CD4-positive, alpha-beta T cell treated with Interferon alpha-2 for 1 hour (primary cell): ENCODE measurements at regions not wholly inside any gene's neighbourhood (a gene's known extent, or its start where the extent isn't known, plus 50 kb on each side); places are given as distances from the start of the nearest gene placed in this dataset.

Source experiments
- DNase-seq, 2 donors: peaks; one replicate each; pipeline ENCODE4 v3.0.0-alpha.2; 2020 to 2022

DNA sequence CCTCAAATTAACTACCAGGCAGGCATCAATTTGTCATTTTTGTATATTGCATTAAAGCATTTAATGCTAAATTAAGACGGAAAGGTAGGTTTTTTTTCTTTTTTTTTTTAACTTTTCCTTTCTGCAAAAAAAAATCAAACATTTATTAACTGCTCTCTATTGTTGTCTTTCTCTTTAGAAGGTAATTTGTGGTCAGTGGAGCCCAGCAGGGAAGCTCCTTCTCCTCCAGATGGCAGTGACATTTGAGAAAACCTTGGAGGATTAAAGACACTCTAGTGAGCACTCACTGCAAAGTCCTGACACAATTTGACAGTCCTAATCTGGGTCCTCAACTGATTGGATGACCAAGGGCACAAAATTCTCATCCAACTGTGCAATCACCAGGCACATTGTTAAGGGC, 102.4 kb downstream of the SLIT2 start:
- no peak for DNase-seq

DNA sequence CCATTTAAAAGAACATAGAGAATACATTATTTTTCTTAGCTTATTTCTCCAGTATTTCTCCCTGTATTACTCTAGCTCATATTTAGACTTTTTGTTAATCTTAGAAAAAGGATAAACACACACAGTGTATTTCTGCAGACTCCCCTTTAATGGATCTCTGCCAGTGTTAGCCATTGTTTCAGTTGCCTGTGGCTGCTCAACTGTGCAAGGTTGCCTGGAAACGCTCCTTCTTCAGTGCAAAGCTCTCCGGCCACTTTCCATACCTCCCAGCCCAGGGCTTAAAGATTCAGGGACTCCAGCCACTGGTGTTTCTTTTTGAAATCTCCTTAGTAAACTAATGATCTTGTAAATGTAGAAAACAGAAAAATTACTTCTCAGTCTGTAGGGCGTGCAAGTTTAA, 104.9 kb downstream of the SLIT2 start:
- no peak for DNase-seq

DNA sequence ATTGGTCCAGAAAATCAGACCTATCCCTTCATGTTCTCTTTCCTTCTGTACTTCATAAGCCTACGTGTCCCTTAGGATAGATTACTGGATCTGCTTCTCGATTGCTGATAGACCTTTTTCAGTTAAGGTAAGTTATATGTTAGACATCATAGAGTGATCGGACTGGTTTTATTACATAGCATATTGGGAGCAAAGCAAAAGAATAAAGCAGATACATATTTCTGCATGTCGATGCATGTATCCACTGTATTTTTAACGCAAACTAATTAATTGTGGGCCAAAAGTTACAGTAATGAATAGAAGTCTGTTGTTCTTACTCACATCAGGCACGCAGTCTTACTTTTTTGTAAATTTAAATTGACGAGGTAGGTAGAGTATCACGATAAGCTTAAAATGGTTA, 106.4 kb downstream of the SLIT2 start:
- no peak for DNase-seq

DNA sequence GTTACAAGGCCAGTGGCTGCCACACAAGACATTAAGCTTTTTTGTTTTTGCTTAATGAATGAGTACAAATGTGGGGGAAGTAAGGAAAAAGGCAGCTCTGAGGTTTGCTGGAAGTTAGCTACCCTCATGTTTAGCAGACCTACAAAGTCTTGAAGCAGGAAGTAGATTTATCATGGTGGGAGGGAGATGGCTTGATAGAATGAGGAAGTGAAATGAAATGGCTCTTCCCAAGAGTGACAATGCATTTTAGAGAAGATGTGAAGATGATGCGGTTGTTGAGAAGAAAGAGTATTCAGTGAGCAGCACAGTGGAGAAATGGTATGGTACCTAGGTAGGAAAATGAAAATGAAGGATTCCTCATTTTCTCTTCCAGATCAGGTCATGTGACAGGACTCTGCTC, 108.0 kb downstream of the SLIT2 start:
- no peak for DNase-seq

DNA sequence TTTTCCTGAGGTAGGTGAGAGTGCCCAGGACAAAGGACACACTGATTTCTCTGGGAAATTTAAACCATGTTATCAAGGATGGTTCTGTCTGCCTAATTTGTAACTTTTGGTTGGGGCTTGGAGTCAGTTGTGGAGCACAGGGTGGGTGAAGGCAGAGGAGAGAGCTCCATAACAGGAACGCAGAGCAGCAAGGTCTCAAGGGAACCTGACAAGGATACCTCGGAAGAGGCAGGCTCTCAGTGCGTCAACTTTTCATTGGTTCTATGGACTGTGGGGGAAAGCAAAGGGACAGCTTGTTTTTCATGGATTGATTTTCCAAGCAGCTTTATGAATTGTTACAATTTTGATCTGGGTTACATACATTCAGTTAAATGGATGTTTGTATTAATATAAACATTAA, 110.4 kb downstream of the SLIT2 start:
- no peak for DNase-seq

DNA sequence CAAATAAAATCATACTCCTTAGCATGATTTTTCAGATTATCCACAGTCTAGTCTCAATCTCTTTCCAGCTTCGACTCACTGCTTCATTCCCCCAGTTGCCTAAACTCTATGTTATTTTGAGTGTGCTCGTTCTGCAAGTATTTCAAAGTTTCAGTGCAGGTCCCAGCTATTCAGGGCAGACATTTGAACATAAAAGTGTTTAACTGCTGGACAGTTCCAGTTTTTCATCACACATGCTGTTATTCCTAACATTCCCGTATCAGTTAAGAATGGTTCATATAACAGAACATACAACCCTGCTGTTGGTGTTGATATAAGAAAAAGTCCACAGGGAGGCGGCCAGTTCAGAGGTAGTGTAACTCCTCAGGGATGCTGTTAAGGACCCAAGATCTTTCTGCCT, 113.3 kb downstream of the SLIT2 start:
- DNase-seq: no peak

DNA sequence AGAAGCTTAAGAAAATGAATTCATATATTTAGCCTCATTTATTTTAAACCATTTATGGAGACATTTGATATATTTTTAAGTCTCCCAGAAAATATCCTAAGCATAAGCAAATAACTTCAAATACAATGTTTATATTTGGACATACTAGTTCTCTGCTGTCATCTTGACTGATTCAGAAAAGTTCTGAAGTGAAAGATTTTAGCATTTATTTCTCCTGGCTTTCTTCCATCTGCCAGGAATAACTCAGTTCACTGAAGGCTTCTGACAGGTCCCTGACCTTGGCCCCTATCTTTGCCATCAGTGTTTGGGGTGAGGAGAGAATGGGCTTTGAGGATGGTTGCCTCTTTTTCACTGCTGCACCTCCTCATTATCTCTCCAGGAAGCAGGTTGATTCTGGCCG, 115.7 kb downstream of the SLIT2 start:
- DNase-seq: no peak

DNA sequence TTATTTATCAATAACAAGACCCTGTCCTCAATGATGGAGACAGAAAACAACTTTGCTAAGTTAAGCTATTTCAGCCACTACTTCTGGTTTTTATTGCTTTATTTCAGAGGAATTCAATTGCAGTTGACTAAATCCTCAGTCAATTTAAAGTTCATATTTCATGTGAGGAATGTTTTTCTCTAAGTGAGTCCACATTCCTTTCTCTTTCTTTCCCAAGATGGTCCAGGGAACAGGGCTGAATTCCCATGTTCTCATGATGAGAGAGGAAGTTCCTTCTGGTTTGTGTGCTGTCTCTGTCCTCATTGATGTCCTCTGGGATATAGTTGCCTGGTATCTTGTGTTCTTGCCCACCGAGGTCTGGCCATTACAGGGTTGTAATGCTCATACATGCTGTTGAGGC, 117.2 kb downstream of the SLIT2 start:
- DNase-seq: no peak

DNA sequence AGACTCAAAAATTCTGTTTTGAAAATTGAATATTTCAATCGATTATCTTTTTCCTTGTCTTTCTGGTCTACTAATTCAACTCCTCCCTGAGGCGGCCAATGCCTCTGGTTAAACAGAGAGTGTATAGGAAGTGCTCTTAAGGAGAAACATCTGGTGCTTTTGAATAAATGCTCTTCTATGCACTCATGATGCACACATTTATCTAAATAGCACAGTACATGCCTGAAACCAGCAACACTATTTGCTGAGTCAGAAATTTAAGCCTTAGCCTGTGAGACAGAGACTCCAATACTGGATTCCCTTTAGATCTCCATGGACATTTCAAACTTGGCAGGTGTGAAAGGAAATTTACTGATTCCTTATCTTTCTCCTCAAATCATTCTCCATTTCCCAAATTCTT, 118.6 kb downstream of the SLIT2 start:
- DNase-seq: no peak

DNA sequence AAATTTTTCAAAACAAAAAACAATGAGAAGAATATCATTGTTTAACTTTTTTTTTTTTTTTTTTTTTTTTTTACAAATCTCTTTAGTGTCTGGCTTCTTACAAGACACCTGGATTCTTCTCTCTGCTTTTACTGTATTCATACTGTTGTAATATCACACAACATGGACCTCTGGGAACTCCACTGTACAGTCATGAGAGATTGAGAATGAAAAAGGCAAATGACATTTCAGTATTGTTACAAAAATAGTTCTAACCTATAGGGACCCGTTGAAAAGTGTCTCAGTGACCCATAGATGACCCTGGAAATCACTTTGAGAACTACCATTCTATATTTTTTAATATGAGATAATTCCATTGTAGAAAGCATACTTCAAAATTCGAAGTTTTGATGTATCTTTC, 124.4 kb downstream of the SLIT2 start:
- DNase-seq: no peak

DNA sequence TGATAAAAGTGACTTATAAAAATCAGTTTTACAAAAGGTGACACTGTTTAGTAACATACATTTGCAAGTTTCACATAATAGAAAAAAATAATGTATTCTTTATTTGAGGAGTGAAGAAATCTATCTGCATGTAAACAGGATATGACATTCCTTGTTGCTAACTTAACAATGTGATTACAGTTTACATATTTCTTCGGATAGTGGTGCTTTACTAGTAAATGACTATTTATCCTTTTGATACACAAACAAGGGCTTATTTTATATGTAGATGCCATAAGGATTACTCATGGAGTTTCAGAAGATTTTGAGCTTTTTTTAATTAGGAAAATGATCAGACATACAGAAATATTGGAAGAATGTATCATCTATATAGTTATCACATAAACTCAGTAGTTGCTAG, 126.5 kb downstream of the SLIT2 start:
- no peak for DNase-seq

DNA sequence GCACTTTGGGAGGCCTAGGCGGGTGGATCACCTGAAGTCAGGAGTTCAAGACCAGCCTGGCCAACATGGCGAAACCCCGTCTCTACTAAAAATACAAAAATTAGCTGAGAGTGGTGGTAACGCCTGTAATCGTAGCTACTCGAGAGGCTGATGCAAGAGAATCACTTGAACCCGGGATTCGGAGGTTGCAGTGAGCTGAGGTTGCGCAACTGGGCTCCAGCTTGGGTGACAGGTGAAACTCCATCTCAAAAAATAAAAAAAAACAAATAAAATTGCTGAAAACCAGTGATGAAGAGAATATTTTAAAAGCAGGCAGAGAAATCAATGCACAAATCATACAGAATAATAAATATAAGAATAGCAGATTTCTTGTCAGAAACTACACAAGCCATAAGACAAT, 129.3 kb downstream of the SLIT2 start:
- no peak for DNase-seq

DNA sequence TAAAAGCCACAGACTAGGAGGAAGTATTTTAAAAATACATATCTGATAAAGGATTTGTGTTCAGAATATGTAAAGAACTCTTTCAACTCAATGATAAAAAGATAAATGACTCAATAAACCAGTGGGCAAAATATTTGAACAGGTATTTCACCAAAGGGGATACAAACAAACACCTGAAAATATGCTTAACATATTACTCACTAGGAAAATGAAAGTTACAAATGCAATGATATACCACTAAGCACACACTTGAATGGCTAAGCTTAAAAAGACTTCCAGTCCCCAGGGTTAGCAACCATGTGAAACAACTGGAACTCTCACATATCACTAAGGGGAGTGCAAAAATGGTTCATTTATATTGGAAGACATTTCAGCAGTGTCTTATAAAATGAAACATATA, 131.6 kb downstream of the SLIT2 start:
- DNase-seq: no peak

DNA sequence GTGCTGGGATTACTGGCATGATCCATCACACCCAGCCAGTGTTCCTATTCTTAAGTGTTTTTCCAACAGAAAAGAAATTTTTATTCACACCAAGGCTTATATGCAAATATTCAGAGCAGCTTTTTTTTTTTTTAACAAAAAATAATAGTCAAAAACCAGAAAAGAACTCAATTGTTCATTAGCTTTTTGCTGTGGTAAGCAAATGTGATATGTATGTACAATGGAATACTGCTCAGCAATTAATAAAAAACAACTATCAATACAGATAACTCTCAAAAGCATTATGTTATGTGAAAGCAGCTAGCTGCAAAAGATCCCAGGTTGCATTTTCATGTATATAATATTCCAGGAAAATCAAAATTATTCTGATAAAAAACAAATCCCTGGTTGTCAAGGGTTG, 132.3 kb downstream of the SLIT2 start:
- no peak for DNase-seq

DNA sequence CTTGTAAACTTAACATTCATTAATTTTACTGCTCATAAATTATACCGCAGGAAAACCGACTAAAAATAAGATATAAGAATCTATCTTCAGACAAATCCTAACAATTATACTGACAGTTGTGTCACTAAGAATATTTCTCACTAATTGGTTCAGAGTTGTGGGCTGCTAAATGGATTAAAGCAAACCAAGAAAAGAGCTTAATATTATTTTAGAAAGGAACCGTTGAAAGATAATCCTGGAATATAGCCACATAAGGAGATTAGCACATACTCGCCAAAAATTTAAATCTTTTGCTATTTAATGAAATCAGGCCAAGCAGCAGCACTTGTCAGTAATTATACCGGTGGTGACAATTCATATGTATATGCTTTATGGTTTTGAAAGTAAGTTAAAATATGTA, 132.8 kb downstream of the SLIT2 start:
- DNase-seq: no peak

DNA sequence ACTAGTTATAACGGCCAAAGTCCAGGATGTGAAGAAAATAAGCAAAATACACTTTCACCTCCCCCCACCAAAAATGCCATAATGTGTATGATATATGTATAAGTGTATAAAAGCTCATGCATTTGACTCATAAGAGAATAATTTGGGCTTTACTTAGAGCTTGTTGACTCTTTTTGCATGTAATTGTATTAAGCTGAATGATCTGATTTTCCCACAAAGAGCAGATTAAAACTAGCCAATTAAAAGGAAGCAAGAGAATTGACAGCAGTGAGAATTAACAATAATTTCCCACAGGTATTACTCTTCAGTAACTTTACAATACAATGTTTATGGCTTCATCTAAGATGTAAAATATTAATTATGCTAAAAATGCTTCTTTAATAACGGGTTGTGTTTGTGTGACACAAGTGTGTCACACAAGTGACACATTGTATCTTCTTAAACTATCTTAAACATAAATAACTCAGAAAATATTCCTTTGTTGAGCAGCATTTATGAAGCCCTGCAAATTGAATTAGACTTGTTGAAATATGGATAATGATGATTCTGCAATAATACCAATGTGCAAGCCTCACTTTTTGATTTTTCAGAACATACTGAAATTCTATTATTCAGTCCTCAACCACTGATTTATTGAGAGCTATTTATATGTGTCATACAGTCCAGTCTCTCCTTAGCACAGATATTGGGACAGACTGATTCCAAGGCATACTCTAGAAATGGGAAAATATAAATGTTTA, 134.5 kb downstream of the SLIT2 start:
- no peak for DNase-seq

DNA sequence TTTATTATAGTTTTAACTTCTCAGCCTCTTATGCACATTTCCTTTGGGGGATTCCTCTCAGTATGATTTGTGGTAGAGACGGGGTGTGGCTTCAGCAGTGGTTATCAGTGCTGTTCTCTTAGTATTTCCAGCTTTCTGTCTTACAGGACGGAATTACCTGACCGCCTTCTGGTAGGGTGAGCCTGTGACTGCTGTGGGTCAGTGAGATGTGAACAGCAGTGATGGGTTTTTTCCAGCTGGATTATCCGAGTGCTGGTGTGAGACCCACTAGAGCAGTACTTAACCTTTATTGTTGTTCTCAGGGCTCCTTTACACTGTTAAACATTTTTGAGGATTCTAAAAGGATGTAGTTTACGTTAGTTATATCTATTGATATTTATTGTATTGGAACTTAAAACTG, 135.2 kb downstream of the SLIT2 start:
- DNase-seq: no peak

DNA sequence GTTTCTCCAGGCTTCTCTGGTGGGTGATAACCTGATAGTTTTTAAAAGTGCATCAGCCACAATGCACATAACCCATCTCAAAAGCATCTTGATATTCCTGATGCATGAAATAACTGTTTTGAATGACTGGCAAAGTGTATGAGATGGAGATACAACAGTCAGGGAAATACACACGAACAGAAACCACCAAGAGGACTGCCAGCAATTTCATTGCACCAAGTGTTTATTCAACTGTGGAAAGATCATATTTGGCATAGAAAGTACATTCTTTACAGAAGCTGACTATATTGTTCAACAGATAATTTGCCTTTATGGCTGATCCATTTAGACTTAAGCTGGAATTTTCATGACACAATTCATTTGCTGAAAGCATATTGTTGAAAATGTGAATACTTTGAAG, 139.5 kb downstream of the SLIT2 start:
- DNase-seq: no peak

DNA sequence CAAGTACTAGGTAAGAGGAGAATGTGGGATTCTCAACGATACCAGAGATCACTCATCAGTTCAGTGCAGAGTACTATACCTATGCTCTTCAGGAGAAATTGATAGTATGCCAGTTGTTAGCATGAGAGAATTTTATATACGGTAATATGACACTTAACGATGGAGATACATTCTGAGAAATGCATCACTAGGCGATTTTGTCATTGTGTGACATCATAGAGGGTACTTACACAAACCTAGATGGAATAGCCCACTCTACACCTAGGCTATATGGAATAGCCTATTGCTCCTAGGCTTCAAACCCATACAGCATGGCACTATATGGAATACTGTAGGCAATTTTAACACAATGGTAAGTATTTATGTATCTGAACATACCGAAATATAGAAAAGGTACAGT, 140.2 kb downstream of the SLIT2 start:
- no peak for DNase-seq

DNA sequence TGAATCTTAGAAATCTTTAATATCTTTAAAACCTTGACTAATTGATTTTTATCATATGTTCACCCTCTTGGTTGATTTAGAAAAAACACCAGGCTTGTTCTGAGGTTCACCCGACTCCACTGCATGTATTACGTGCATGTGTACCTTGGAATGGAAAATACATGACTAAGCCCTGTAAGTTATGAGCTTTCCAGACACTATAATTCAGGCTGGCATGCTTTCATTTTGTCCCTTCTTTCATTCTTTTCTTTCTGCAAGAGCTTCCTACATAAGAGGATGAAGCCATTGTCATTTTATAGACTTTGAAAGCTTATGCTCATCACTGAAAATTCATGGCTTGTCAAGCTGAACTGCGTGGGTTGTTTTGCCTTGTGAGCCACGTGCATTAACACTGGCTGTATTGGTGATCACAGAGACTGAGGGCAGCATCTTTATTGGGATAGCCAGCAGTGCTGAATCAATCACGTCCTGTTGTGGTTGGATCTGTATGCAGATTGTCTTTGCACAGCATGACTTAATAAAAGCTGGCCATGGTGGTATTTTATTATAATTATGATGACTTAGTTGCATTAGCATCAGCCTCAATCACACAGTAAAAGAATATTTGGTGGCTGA, 141.9 kb downstream of the SLIT2 start:
- no peak for DNase-seq

DNA sequence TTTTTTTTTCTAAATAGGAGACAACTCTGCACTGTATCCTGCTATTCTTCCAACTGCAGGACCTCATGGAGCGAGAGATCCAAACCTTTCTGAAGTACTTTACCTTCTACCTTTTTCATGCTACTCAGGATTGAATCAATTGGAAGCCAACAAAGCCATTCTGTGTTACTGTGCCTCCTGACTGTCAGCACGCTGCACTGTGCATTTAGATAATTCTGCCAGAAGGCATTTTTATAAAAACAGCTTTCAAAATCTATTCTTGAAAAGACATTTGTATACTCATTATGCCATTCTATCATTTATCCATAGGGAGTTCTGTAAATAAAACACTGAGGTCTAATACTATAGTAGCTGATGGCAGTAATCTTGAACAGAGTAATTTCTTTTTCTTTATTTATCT, 142.8 kb downstream of the SLIT2 start:
- no peak for DNase-seq

DNA sequence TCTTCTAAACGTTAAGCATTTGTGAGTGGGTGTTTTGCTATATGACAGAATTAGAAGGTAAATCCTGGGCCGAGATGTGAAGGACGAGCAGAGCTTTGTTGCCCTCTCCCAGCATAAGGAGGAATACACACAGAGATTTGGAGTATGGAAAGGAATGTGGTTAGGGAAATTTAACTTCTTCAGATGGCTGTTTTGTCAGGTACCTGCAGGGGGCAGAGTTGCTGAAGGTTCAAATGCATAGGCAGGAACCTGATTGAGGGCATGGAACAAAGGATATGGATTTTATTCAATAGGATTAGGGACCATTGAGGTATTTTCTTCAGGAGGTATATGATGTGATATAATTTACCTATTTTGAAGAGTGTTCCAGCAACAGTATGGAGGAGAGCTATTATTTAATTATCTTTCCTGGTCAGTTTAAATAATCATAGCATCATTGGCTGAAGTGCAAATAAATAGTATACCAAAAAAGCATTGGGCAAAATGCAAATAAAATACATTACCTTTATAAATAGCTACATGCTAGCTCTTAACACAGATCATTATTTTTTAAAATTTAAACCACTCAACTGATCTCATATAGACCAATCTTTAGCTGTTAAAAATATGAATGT, 143.6 kb downstream of the SLIT2 start:
- DNase-seq: peak in 1 of 2 donors; percentile 18

DNA sequence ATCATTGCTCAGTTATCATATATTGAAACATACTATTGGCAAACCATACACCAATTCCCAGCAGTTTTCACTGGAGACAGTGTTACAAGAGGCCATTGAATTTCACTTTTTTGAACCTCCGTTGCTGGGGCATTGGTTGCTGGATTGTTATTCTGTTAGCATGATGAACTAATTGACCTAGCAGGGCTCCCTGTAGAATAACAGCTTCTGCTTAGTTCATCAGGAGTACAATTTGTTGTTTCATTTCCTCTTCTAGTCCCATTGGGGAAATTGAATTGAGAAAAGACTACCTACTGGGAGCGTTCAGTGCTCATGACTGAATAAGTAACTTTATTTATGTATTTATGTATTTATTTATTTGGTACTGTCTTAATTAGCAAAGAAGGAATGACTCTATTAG, 151.6 kb downstream of the SLIT2 start:
- no peak for DNase-seq

DNA sequence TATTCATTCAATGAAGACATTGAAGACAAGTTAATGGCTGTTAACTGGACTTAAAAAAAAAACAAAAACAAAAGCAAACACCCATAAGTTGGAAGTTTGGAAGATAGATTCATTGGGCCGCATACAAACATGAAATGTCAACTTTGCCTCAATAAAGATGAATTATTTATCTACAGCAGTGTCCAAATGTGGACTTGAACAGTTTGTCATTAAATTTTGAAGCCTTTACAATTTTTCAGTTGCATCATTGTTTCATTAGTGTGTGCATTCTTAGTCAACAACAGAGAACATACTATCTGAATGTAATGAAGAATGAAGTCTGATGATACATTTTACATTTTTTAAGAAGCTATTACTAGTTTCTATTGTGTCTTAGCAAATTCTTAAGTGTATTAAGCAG, 152.1 kb downstream of the SLIT2 start:
- no peak for DNase-seq

DNA sequence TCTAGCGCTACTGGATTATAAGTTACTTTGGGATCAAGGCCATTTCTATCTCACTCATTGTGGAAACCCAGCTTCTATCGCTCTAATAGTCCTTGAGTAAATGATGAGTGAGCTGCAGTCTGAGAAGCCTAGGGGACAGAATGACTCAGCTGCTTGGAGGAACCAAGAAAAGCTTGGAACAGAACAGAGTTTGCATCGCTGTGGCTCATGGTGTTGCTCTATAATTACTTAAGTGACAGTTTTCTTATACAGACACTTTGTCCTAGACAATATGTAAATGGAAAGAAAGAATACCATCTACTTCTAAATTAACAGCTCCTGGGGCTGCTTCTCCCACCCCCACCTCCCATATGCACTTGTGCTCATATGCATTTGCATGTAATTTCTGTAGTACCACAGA, 156.9 kb downstream of the SLIT2 start:
- no peak for DNase-seq
